Activated CD8-positive, alpha-beta memory T cell treated with anti-CD3 and anti-CD28 coated beads, Interleukin-2, amount 50 U/mL, for 4 hours (primary cell): ENCODE measurements at regions not wholly inside any gene's neighbourhood (a gene's known extent, or its start where the extent isn't known, plus 50 kb on each side); places are given as distances from the start of the nearest gene placed in this dataset.
"Not testable (repeated sequence)": the region's sequence is repeated elsewhere in the genome, so short reads cannot be mapped to it uniquely, and the experiment has no call there.

Experiments
- DNase-seq: peaks from one replicate; pipeline ENCODE4 v3.0.0-alpha.2; 2020

- no peak for DNase-seq
Observed at GRCh38 chr2:104904889-104905288, 51.0 kb downstream of the POU3F3 start.

DNA sequence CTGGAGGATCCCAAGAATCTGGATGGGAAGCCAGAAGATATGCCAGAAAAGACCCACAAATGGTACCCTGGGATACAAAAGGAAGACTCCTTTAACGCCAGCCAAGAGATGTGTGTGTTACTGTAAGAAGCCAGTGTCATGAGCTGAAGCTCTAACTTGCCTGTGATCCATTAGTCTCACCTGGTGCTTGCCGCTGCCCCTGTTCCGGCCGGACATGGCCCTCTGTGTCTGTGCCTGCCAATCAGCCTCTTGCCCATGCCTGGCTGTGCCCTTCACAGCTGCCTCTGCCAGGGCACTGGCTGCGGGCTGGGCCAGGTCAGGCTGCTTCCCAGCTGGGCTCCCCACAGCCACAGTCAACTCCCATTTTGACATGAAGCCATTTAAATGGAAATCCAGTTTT lies 55.4 kb downstream of the POU3F3 start:
- DNase-seq = no peak

- no peak for DNase-seq
Observed at GRCh38 chr2:104914509-104914908, 60.6 kb downstream of the POU3F3 start.

DNA sequence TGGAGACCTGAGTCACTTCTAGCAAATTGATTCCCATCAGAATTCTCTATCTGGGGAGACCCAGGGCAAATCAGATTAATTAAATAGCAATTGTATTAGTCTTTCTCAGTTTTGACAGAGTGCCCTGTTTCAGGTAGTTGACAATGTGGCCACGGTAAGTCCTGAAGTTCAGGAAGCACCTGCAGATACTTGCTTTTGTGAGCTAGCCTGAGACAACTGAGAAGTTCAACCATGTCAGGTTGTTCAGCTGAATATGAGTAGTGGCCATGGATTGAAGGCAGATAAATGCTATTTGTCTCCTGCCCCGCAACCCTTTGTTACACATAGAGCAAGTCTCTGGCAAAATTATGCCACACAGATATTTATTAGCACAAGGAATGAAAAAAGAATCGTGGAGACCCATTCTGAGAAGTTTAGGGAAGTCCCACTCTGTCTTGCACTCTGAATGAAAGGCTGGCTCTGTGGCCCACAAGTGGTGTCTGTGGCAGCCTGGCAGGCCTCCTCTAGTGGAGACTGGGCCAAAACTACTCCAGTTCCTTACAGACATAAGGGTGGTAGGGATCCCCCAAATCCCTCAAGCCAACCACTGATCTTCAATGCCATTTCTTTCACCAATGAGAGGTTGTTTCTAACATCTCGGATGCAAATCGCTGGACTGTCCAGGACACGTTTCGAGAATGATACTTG lies 61.3 kb downstream of the POU3F3 start:
- DNase-seq = no peak

GRCh38 chr2:104919127-104919526 lies 65.2 kb downstream of the POU3F3 start:
- no peak for DNase-seq

DNA sequence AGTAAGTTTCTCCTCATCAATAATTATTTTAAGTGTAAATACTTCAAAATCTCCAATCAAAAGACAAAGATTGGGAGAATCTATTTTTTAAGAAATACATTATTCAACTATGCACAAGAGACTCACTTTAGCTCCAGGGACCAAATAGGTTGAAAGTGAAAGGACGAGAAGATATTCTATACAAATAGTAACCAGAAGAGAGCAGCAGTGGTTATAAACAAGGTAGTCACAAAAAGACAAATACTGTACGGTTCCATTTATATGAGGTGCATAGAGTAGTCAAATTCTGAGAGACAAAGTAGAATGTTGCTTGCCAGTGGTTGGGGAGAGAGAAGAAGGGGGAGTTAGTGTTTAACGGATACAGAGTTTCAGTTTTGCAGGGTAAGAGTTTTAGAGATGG lies 69.8 kb downstream of the POU3F3 start:
- DNase-seq = no peak

GRCh38 chr2:104929663-104930062 lies 75.7 kb downstream of the POU3F3 start:
- DNase-seq = no peak

- DNase-seq = no peak
Observed at GRCh38 chr2:104930732-104931131, 76.8 kb downstream of the POU3F3 start.

- no peak for DNase-seq
Observed at GRCh38 chr2:104932243-104932642, 78.3 kb downstream of the POU3F3 start.

- no peak for DNase-seq
Observed at GRCh38 chr2:104933151-104933917, 79.4 kb downstream of the POU3F3 start.

DNA sequence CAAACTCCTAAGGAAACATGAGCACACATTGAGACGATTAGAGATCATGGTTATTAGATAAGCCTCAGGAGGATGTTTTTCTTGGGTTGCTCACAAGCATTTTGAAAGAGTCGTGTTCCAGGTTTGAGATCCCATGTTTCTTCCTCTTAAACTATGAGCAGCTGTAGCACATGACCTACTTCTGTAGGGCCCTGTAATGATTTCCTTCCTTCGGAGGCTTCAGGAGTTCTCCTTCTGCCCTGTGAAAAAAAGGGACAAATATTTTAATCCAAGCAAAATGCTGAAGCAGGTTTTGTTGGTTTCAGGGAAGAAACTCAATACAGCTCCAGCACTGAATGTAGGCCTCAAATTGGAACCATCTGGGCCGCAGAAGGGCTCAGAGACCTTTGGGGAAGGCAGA lies 82.6 kb downstream of the POU3F3 start:
- no peak for DNase-seq

DNA sequence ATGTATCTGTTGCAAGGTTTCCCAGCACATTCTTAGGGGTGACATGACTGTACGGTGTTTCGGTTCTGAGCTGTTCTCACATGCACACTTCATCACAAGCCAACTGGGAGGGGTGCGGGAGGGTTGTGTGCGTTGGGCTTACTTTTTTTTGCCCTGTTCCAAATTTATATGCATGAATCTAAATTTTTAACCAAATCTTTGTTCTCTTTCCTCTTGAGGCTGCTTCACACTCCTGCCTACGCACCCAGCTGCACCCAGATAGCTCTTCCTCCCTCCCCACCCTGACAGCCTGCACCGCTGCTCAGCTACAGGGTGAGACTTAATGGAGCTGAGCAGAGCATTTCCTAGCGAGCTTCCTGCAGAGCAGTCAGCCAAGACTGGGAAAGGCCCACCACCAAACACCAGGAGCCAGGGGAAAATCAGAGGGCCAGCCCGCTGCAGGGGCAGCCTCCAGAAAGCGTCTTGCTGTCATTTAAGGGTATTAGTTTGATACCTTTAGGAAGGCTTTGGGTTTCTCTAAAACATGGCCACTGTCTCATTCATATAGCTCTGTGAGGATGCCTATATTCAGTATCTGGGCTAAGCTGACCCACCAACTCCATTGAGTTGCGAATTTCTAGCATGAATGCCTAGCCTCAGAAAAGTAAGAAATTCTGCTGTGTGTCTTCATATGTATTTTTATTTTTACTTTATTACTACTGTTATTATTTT lies 84.5 kb downstream of the POU3F3 start:
- no peak for DNase-seq

DNA sequence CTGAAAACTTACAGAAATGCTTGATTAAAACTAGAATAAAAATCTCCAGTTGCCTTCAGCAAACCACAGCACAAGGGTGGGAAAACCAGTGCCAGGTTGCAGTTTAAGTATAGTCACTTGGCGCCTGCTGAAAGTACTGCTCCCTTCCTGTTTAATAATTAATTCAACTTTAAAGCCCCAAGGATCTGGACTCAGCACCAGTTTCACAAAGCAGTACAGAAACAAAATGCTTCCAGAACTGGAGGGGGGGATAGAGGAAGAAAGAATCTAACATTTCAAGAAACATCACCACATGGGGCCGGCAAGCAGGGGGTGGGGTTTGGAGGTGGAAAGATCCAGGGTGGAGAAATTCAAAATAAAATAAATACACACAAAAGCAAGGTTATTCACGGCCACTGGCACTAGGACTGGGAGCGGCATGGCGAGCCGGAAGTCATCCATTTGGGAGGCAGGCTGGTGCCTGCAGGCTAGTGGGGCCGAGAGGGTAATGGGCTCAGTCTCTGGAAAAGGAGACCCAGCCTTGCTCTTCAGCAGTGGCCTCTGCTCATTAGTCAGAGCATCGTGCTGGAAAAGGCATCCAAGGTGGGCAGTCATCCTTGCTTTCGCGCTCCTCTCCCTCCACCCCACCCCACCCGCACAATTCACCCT lies 85.8 kb downstream of the POU3F3 start:
- DNase-seq = no peak

GRCh38 chr2:104944495-104944894 lies 90.6 kb downstream of the POU3F3 start:
- DNase-seq = no peak

DNA sequence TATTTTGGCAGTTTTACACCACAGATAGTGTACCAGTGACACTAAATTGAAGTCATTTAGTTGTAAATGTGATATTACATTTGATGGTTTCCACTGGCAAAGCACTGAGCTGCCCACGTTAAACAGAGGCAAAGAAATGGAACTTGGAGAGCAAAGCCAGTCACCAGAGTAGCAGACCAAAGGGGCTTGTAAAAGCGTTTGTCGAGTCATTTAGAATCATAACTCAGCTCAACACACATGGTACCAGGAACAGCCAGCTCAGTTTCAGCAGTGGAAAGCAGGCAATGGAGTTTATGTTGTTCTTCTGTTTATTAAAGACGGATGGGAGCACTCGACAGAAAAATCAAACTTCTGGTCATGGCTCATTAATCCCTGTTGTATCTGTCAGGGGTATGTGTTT lies 91.2 kb downstream of the POU3F3 start:
- no peak for DNase-seq

DNA sequence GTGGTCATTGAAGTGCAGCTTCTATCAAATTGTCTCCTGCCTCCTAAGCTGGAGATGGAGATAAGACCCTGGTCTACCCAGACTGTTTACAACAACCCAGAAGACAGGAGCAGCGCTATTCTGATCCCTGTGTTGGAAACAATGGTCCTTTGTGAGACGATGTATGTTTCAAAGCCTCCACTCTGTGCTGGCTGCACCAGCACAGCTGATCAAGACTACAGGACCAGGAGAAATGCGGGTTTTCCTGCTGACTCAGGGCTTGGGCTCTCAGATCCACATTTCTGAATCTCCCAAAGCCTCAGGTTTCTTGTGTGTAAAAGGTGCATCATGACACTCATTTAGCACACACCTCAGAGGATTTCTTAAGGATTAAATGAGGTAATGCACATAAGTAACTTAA lies 92.0 kb downstream of the POU3F3 start:
- no peak for DNase-seq

DNA sequence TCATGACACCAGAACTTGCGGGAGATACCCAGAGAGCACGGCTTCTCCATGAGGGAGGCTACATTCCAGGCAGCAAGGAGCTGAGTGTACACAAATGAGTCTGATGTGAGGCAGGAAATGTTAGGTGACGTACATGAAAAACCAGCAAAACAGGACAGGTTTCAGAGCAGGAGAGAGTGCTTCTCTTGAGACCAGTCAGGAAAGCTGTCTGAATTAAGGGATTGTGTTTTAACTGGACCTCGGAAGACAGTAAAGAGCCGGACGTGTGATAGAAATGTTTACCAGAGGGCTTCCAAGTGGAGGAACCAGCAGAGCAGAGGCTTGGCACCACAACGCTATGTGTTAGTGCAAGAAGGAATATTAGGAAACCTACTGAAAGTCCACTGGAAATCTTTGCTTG lies 90.4 kb upstream of the MRPS9 start:
- not testable (repeated sequence) for DNase-seq

DNA sequence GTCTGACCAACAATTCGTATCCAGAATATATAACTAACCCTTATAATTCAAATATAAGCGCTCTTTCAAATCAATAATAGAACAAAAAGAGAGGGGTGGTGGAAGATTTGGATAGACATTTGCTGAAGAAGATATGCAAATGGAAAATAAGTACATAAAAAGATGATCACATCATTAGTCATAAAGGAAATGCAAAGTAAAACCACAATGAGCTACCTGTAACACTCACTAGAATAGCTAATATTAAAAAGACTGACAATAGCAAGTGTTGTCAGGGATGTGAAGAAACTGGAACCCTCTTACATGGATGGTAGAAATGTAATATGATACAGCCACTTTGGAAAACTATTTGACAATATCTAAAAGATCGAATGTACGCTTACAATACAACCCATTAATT lies 84.9 kb upstream of the MRPS9 start:
- DNase-seq = no peak

DNA sequence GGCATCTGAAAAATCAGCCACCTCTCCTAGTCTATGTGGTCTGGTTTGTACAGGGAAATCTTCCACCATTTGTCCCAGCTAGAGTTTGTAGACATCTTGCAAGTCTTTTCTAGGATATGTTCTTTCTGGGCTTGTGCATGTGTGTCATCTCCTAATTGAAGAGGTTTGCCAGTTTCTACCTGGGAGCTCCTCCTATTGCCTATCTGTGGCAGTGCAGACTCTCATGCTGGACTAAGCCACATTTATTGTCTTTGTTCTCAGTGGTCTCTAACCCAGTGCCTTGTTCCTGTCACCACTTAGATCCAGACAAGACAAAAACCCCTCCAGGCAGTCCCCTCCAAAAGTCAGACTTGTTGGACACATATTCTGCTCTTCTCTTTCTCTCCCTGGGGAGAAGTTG lies 72.0 kb upstream of the MRPS9 start:
- DNase-seq = no peak

GRCh38 chr2:104969564-104969963 lies 68.3 kb upstream of the MRPS9 start:
- no peak for DNase-seq

DNA sequence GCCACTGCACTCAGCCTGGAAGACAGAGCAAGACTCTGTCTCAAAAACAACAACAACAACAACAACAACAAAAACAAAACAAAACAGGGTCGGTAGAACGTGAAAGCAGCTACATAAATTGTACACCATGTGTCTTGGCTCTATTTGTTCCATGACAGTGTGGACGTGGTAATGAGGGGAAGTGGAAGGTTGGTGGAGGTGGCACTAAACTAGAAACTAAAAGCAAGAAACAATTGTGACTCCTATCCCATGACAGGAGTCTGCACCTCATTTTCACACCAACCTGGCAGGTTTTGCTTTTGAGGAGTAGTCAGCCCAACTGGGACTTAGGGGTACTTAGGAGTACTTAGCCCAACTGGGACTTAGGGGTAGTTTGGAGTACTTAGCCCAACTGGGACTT lies 62.5 kb upstream of the MRPS9 start:
- DNase-seq = no peak

- no peak for DNase-seq
Observed at GRCh38 chr2:104975851-104976250, 62.0 kb upstream of the MRPS9 start.

DNA sequence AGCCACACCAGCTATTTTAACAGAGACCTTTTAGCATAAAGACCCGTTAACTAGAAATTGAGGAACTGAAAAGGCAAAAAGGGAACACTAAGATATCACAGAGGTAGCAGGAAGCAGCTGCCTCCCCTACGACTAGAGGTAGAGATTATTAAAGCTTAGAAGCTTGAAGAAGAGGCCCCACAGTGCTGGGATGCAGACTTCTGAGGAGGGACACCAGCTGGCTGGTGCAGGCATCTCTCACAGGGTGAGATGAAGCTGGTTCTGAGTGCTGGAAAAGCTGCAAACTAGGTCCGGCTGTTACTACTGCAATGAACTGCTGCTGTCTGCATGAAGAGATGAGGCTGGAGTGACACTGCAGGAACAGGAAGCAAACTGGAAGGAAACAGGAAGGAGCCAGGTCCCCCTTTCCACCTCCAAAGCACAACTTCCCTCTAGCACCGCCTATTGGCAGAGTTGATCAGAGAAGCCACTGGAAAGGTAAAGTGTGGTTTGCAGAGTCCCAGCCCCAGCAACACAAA lies 61.2 kb upstream of the MRPS9 start:
- peak; percentile 15 for DNase-seq
